NCI-H524 (cell line): ENCODE measurements at regions not wholly inside any gene's neighbourhood (a gene's known extent, or its start where the extent isn't known, plus 50 kb on each side); places are given as distances from the start of the nearest gene placed in this dataset.

Experiments
- DNase-seq, 2 experiments: peaks; one replicate each; lab custom pipeline; 2025; lab: John Stamatoyannopoulos, UW

DNA sequence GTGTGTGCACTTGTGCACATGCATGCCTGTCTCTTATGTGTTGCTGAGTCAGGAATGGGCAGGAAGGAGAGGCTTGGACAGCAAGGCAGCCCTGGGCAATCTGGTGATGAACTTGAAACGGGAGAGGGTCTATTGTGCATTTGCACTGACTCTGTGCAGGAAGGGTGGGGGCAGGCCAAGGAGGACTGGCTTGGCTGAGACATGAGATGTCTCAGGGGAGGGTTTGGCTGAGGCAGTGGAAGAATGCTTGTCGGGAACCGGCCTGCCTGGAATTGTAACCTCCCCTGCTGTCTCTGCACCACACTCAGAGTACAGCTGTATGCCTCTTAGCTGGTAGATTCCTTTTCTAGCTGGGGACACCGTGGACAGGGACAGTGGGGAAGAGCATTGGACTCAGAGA is 176.1 kb upstream of the TNP1 start:
- DNase-seq: no peak

- no peak for DNase-seq
Observed at GRCh38 chr2:217033186-217033585, 173.3 kb upstream of the TNP1 start.

GRCh38 chr2:217031445-217031844 is 171.6 kb upstream of the TNP1 start:
- DNase-seq: no peak

- DNase-seq: no peak
Observed at GRCh38 chr2:217030081-217030480, 170.2 kb upstream of the TNP1 start.

DNA sequence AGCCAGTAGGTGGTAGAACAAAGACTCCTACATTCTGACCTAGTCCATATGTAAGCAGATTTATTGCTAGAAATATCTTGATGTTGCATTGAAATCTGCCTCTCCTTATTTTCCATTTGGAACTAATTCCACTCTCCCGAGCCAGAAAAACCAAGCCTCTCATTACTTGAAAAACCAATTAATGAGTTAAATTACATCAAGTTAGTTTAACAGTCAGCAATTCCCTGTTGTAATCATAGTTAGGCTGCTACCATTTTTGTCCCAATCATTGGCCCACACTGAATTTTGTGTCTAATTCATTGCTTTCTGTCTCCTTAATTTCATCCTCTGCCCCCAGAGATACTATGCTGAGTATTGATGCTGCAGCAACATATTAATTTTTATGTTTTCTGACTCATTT is 168.3 kb upstream of the TNP1 start:
- DNase-seq: no peak

DNA sequence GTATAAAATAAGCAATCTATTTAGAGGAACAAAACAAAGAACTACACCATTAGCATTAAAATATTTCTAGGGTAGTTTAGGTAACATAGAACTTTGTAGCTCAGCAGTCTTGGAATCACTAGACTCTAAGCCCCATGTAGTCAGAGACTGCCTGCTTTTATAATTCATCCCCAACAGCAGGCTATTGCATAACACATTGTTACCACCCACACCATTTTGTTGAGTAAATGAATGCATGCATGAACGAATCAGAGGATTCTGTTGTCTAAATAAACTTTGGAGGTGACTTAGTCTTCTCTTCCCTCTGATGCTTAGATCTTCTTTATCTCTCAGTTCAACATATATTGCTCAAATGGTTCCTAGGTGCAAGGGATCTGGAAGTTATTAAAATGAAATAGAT is 167.6 kb upstream of the TNP1 start:
- DNase-seq: no peak

DNA sequence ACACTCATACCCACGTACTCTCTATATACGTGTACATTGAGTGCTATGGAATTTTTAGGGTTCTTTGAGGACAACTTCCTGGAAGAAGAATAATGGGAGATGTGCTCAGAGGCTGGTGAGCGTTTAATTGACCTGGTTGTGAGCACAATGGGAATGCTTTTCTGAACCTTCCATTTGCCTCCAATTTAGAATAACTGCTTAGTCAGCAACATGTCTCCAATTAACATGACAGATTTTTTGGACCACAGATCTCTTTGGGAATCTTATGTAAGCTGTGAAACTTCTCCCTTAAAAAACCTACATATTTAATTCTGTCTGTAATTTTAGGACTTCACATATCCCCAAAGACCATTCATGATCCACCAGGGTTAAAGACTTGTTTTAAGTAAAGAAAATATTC is 166.7 kb upstream of the TNP1 start:
- DNase-seq: no peak

GRCh38 chr2:217026161-217026560 is 166.3 kb upstream of the TNP1 start:
- DNase-seq: no peak

GRCh38 chr2:217023611-217024010 is 163.7 kb upstream of the TNP1 start:
- DNase-seq: no peak

GRCh38 chr2:217017456-217018252 is 157.8 kb upstream of the TNP1 start:
- DNase-seq: no peak

DNA sequence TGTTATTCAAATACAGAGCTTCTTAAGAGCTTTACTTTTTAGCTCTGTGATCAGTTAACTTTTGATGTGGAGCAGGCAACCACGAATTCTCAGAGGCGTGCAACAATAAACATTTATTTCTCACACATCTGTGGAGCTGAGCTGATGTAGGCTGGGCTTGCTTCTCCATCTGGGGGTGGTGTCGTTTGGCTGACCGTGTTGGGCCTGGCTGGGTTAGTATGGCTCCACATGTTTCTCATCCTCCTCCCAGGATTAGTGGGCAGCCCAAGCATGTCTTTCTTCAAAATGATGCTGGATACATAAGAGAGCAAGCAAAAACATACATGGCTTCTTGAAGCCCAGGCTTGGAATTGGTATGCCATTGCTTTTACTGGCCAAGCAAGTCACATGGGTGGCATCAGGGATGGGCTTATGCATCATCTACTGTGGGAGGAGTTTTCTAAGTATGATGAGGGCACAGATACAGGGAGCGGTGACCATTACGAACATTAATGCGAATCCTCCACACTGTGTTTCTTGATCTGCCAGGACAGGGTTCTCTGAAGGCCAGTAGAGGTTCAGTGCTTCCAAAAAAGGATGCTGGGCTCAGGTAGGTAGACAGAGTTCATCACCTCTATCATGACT is 157.0 kb upstream of the TNP1 start:
- DNase-seq: no peak

GRCh38 chr2:217014328-217015105 is 154.7 kb upstream of the TNP1 start:
- no peak for DNase-seq

DNA sequence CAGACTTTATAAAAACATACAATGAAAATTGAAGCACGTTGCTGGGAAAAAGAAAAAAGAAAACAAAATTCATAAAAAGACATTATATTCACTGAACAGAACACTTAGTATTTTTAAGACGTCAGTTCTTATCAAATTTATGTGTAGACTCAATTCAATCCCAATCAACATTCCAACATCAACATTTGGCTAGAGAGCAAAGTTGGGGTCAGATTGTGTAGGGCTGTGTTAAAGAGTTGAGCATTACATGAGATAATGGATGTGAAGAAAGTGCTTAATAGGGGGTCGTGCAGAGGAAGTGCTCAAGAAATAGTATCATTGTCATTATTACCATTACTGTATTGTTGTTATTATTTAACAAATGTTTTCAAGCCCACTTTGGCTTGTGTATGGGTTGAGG is 154.1 kb upstream of the TNP1 start:
- DNase-seq: no peak

GRCh38 chr2:217011576-217011975 is 151.7 kb upstream of the TNP1 start:
- DNase-seq: no peak

DNA sequence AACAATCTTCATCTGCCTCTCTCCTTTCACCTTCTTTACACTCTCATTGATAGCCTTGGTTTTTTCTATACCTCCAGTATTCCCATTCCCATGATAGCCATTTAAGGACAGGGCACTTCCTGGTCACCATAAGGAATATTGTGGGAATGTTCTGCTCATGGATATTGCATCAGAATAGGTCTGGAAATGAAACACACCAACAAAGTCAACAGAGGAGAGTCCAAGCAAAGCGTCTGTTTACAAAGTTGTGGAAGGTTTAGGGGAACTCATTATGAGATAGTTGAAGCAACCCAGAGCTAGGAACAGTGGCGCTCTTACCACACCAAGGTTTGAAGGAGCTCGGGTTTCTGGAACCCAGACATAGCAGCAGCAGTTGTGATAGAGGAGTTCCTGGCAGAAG is 150.3 kb upstream of the TNP1 start:
- DNase-seq: no peak

- DNase-seq: no peak
Observed at GRCh38 chr2:217008794-217009193, 148.9 kb upstream of the TNP1 start.

- no peak for DNase-seq
Observed at GRCh38 chr2:217006217-217006616, 146.4 kb upstream of the TNP1 start.

GRCh38 chr2:217004656-217005055 is 144.8 kb upstream of the TNP1 start:
- no peak for DNase-seq

DNA sequence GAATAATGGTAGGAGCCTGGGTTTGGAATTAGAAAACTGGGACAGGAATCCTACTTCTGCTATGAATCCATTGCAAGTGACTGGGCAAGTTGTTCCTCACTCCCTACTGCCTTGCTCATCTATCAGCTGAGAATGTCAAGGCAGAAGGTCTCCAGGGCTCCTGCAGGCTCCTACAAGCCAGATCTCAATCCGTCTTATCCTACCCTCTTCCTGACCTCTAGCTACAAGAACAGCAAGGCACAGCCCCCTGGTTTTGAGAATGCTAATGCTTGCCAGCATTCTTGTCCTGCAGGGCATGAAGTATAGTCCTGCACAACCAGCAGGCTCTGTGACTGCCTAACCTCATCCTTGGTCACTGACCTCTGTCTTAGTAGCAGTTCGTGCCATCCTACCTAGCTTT is 141.9 kb upstream of the TNP1 start:
- DNase-seq: no peak

- DNase-seq: peak in 1 of 2 experiments; percentile 30
Observed at GRCh38 chr2:217000406-217000805, 140.5 kb upstream of the TNP1 start.

- no peak for DNase-seq
Observed at GRCh38 chr2:216996279-216996845, 136.5 kb upstream of the TNP1 start.

GRCh38 chr2:216994353-216994854 is 134.5 kb upstream of the TNP1 start:
- no peak for DNase-seq
